ENCODE measurements at regions not wholly inside any gene's neighbourhood (a gene's known extent, or its start where the extent isn't known, plus 50 kb on each side); places are given as distances from the start of the nearest gene placed in this dataset.
"Not testable (repeated sequence)": the region's sequence is repeated elsewhere in the genome, so short reads cannot be mapped to it uniquely, and the experiment has no call there.

GRCh38 chr16:18263046-18263445, 73.5 kb downstream of the NPIPA8 start:
- in situ Hi-C loops (cut with MboI; ENCODE audit: low pct_ligation_motif_present in 1 of 4, low pct_unique_long_range_greater_than_20kb in 1 of 4, low sequenced_read_pairs in 3 of 4); H3K27me3 ChIP-seq; H3K4me3 ChIP-seq; H3K4me1 ChIP-seq; H3K36me3 ChIP-seq; H3K9me3 ChIP-seq; DNase-seq; intact Hi-C loops (cut with DNase I; ENCODE audit: low total_unique reads); H3K27ac ChIP-seq: not testable (repeated sequence)
- WGBS, 2 donors (ENCODE audit: low coverage in 1 of 2) = no CpG with 5 or more reads among the region's 5 CpGs

- H3K4me1 ChIP-seq; intact Hi-C loops (cut with DNase I; ENCODE audit: low total_unique reads); H3K4me3 ChIP-seq; H3K9me3 ChIP-seq; DNase-seq; H3K27me3 ChIP-seq; H3K36me3 ChIP-seq; in situ Hi-C loops (cut with MboI; ENCODE audit: low pct_ligation_motif_present in 1 of 4, low pct_unique_long_range_greater_than_20kb in 1 of 4, low sequenced_read_pairs in 3 of 4); H3K27ac ChIP-seq: not testable (repeated sequence)
- 76% methylated on average over 2 of the region's 2 CpGs; no CpG with 5 or more reads in 1 of the 2 donors for WGBS, 2 donors (ENCODE audit: low coverage in 1 of 2)
These were observed 74.7 kb downstream of the NPIPA8 start for GRCh38 chr16:18261848-18262247.

DNA sequence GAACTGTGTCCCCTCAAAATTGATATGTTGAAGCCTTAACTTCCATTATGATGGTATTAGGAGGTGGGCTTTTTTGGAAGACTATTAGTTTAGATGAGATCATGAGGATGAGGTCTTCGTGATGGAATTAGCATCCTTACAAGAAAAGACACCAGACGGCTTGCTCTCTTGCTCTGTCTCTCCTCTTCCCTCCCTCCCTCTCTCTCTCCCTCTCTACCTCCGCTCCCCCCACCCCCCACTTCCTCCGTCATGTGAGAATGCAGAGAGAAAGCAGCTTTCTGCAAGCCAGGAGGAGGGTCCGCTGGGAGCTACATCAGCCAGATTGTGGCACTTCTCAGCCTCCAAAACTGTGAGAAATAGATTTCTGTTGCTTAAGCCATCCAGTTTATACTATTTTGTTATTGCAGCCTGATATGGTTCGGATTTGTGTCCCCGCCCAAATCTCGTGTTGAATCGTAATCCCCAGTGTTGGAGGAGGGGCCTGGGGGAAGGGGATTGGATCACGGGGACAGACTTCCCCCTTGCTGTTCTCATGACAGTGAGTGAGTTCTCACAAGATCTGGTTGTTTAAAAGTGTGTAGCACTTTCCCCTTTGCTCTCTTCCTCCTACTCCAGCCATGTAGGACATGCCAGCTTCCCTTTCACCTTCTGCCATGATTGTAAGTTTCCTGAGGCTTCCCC, 76.9 kb downstream of the NPIPA8 start:
- H3K27me3 ChIP-seq; H3K4me3 ChIP-seq; in situ Hi-C loops (cut with MboI; ENCODE audit: low pct_ligation_motif_present in 1 of 4, low pct_unique_long_range_greater_than_20kb in 1 of 4, low sequenced_read_pairs in 3 of 4); H3K4me1 ChIP-seq; intact Hi-C loops (cut with DNase I; ENCODE audit: low total_unique reads); H3K9me3 ChIP-seq; DNase-seq; H3K36me3 ChIP-seq; H3K27ac ChIP-seq: not testable (repeated sequence)
- no CpG with 5 or more reads among the region's 10 CpGs for WGBS, 2 donors (ENCODE audit: low coverage in 1 of 2)

- in situ Hi-C loops (cut with MboI; ENCODE audit: low pct_ligation_motif_present in 1 of 4, low pct_unique_long_range_greater_than_20kb in 1 of 4, low sequenced_read_pairs in 3 of 4); H3K4me3 ChIP-seq; H3K36me3 ChIP-seq; H3K4me1 ChIP-seq; DNase-seq; intact Hi-C loops (cut with DNase I; ENCODE audit: low total_unique reads); H3K27ac ChIP-seq; H3K9me3 ChIP-seq; H3K27me3 ChIP-seq: not testable (repeated sequence)
- no CpG with 5 or more reads among the region's 5 CpGs for WGBS, 2 donors (ENCODE audit: low coverage in 1 of 2)
These were observed 83.6 kb downstream of the NPIPA8 start for GRCh38 chr16:18252943-18253342.

DNA sequence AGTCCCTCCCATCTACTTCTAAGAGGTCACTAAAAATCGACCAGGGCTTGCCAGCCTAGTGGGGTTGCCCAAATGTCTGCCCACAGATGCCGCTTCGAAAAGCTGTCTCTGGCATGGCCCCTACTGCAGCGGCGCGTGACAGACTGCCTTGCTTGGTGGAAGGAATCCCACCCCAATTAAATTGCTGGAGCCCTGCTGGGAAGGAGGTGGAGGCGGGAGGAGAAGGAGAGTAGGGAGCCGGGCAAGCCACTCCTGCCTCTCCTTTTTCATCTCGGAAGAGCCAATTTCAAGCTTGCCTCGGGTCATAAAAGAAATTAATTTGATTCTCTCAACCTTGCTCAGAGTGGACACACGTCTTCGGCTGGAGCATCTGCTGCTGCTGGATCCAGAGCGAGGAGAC, 106.0 kb downstream of the NPIPA8 start:
- H3K27ac ChIP-seq; DNase-seq; H3K36me3 ChIP-seq; H3K4me3 ChIP-seq; intact Hi-C loops (cut with DNase I; ENCODE audit: low total_unique reads); H3K9me3 ChIP-seq; H3K4me1 ChIP-seq; in situ Hi-C loops (cut with MboI; ENCODE audit: low pct_ligation_motif_present in 1 of 4, low pct_unique_long_range_greater_than_20kb in 1 of 4, low sequenced_read_pairs in 3 of 4); H3K27me3 ChIP-seq: not testable (repeated sequence)
- 49% methylated on average over 9 of the region's 13 CpGs; no CpG with 5 or more reads in 1 of the 2 donors for WGBS, 2 donors (ENCODE audit: low coverage in 1 of 2)

GRCh38 chr16:18222054-18223009, 114.2 kb downstream of the NPIPA8 start:
- H3K4me1 ChIP-seq; H3K36me3 ChIP-seq; H3K27ac ChIP-seq; H3K4me3 ChIP-seq; in situ Hi-C loops (cut with MboI; ENCODE audit: low pct_ligation_motif_present in 1 of 4, low pct_unique_long_range_greater_than_20kb in 1 of 4, low sequenced_read_pairs in 3 of 4); intact Hi-C loops (cut with DNase I; ENCODE audit: low total_unique reads); H3K9me3 ChIP-seq; H3K27me3 ChIP-seq; DNase-seq: not testable (repeated sequence)
- WGBS, 2 donors (ENCODE audit: low coverage in 1 of 2) = 0 to 85% methylated on average over 2 to 8 of the region's 24 CpGs

- intact Hi-C loops (cut with DNase I; ENCODE audit: low total_unique reads); H3K27me3 ChIP-seq; H3K9me3 ChIP-seq; DNase-seq; H3K27ac ChIP-seq; H3K4me1 ChIP-seq; H3K4me3 ChIP-seq; in situ Hi-C loops (cut with MboI; ENCODE audit: low pct_ligation_motif_present in 1 of 4, low pct_unique_long_range_greater_than_20kb in 1 of 4, low sequenced_read_pairs in 3 of 4); H3K36me3 ChIP-seq: not testable (repeated sequence)
- 0% methylated on average over 2 of the region's 9 CpGs; no CpG with 5 or more reads in 1 of the 2 donors for WGBS, 2 donors (ENCODE audit: low coverage in 1 of 2)
These were observed 118.8 kb downstream of the NPIPA8 start for GRCh38 chr16:18217741-18218140.

DNA sequence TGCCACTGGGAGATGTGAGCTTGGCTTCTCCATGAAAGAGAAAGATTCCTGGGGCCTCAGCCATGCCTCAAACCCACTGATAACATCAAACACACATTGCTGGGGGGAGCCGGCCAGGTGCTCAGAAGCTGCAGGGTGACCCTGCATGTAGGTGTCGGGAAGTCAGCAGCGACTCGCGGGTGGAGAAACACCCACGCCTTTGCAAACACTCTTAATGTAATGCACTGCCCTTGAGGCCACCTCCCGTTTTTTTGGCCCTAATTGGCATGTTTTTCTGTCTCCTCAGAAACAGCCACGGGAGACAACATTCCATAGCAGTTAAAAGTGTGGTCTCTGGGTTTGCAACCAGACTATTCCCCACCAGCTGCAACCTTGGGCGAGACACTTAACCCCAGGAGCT, 119.7 kb downstream of the NPIPA8 start:
- H3K27me3 ChIP-seq; intact Hi-C loops (cut with DNase I; ENCODE audit: low total_unique reads); DNase-seq; H3K4me3 ChIP-seq; H3K36me3 ChIP-seq; H3K4me1 ChIP-seq; H3K9me3 ChIP-seq; in situ Hi-C loops (cut with MboI; ENCODE audit: low pct_ligation_motif_present in 1 of 4, low pct_unique_long_range_greater_than_20kb in 1 of 4, low sequenced_read_pairs in 3 of 4); H3K27ac ChIP-seq: not testable (repeated sequence)
- WGBS, 2 donors (ENCODE audit: low coverage in 1 of 2) = 0% methylated on average over 1 of the region's 9 CpGs; no CpG with 5 or more reads in 1 of the 2 donors

- intact Hi-C loops (cut with DNase I; ENCODE audit: low total_unique reads); H3K27ac ChIP-seq; H3K27me3 ChIP-seq; H3K36me3 ChIP-seq; H3K4me1 ChIP-seq; in situ Hi-C loops (cut with MboI; ENCODE audit: low pct_ligation_motif_present in 1 of 4, low pct_unique_long_range_greater_than_20kb in 1 of 4, low sequenced_read_pairs in 3 of 4); H3K9me3 ChIP-seq; DNase-seq; H3K4me3 ChIP-seq: not testable (repeated sequence)
- 43 to 46% methylated on average over 1 to 4 of the region's 4 CpGs for WGBS, 2 donors (ENCODE audit: low coverage in 1 of 2)
These were observed 122.7 kb downstream of the NPIPA8 start for GRCh38 chr16:18213810-18214209.

DNA sequence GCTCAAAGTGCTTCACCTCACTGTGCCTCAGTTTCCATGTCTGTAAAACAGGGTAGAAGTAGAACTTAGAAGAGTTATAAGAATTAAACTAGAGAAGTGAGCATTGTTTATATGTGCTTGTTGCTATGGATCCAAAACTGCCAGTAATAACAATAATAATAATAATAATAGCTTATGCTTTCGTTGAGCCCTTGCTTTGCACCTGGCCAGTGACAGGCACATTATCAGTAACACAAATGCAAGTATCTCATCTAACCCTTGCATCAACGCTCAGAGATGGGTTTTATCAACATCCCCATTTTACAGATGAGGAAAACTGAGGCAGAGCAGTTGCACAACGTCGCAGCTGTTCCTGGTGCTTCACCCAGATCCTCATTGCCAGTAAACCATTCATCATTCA, 125.0 kb downstream of the NPIPA8 start:
- H3K27ac ChIP-seq; H3K9me3 ChIP-seq; H3K36me3 ChIP-seq; DNase-seq; H3K4me3 ChIP-seq; in situ Hi-C loops (cut with MboI; ENCODE audit: low pct_ligation_motif_present in 1 of 4, low pct_unique_long_range_greater_than_20kb in 1 of 4, low sequenced_read_pairs in 3 of 4); intact Hi-C loops (cut with DNase I; ENCODE audit: low total_unique reads); H3K27me3 ChIP-seq; H3K4me1 ChIP-seq: not testable (repeated sequence)
- WGBS, 2 donors (ENCODE audit: low coverage in 1 of 2) = 82 to 90% methylated on average over 1 to 4 of the region's 4 CpGs
